ENCODE measurements at regions not wholly inside any gene's neighbourhood (a gene's known extent, or its start where the extent isn't known, plus 50 kb on each side); places are given as distances from the start of the nearest gene placed in this dataset.

GRCh38 chr12:74241341-74241740, 296.3 kb upstream of the ATXN7L3B start (continued):
- TF ChIP-seq SUZ12 (IDR thresholded peaks at IDR 0.05; ENCODE audit: low read length) (no peak), ATF3 (IDR thresholded peaks at IDR 0.05; ENCODE audit: insufficient read depth, low read depth, low read length) (no peak)

All from H1 (cell line).